WTC11 (cell line): ENCODE measurements at regions not wholly inside any gene's neighbourhood (a gene's known extent, or its start where the extent isn't known, plus 50 kb on each side); places are given as distances from the start of the nearest gene placed in this dataset.

Experiments used
- ATAC-seq: fragments of 200-7000 bp; cut with Tn5 transposase; 2 replicates; pipeline ENCODE4 v1.10.0; 2021; ENCODE audit warnings: mild to moderate bottlenecking, moderate library complexity
- CTCF ChIA-PET: fragments of 300-600 bp; sonication (Branson Sonifier 250); formaldehyde crosslinking; loops from one replicate; lab custom pipeline; 2021; ENCODE audit warnings: antibody characterized with exemption; lab: Charles Lee
- POLR2A ChIA-PET: fragments of 350-600 bp; sonication (Branson Sonifier 250); formaldehyde crosslinking; loops from one replicate; lab custom pipeline; 2021; ENCODE audit warnings: antibody characterized with exemption; lab: Charles Lee
- DNase-seq: peaks from one replicate; pipeline ENCODE4 v3.0.0; 2021; ENCODE audit warnings: low spot score
- H3K27ac Mint-ChIP-seq: 2 replicates; pipeline ENCODE4 v1.8.0; 2021; ENCODE audit warnings: mixed read lengths
- H3K27me3 Mint-ChIP-seq: 2 replicates; pipeline ENCODE4 v1.8.0; 2021; ENCODE audit warnings: low read depth, mild to moderate bottlenecking, moderate library complexity, mixed read lengths
- H3K36me3 Mint-ChIP-seq: 2 replicates; pipeline ENCODE4 v1.8.0; 2021; ENCODE audit warnings: mixed read lengths
- H3K4me1 Mint-ChIP-seq: 2 replicates; pipeline ENCODE4 v1.8.0; 2022; ENCODE audit warnings: mixed read lengths
- H3K4me3 Mint-ChIP-seq: 2 replicates; pipeline ENCODE4 v1.8.0; 2021; ENCODE audit warnings: mild to moderate bottlenecking, moderate library complexity, mixed read lengths
- H3K9me3 Mint-ChIP-seq: 2 replicates; pipeline ENCODE4 v1.8.0; 2021; ENCODE audit warnings: mixed read lengths
- CDX4 ChIP-seq: fragments of 250-450 bp; sonication (Bioruptor Pico); IDR thresholded peaks from 2 replicates; pipeline ENCODE4 v1.9.0; 2021; ENCODE audit warnings: moderate library complexity, mild to moderate bottlenecking, inconsistent platforms, borderline replicate concordance
- CREM ChIP-seq: sonication (generic); formaldehyde crosslinking; IDR thresholded peaks from 2 replicates; pipeline ENCODE4 v1.8.1; 2022; ENCODE audit warnings: mild to moderate bottlenecking, missing genetic modification reagents, moderate library complexity
- FOXP1 ChIP-seq: sonication (generic); formaldehyde crosslinking; IDR thresholded peaks from 2 replicates; pipeline ENCODE4 v1.8.0; 2022; ENCODE audit warnings: missing genetic modification reagents, mild to moderate bottlenecking, moderate library complexity, borderline replicate concordance
- GABPB1 ChIP-seq: sonication (generic); formaldehyde crosslinking; IDR thresholded peaks from 2 replicates; pipeline ENCODE4 v1.8.1; 2023; ENCODE audit warnings: mild to moderate bottlenecking, missing genetic modification reagents
- JAZF1 ChIP-seq: fragments of 250-450 bp; sonication (Bioruptor Pico); IDR thresholded peaks from 2 replicates; pipeline ENCODE4 v1.9.0; 2021; ENCODE audit warnings: moderate library complexity, mild to moderate bottlenecking, inconsistent platforms
- MAX ChIP-seq: sonication (generic); formaldehyde crosslinking; IDR thresholded peaks from 2 replicates; pipeline ENCODE4 v1.8.0; 2022; ENCODE audit warnings: mild to moderate bottlenecking, missing genetic modification reagents
- NFYB ChIP-seq: sonication (generic); formaldehyde crosslinking; conservative IDR thresholded peaks from 2 replicates; pipeline ENCODE4 v1.8.0; 2022; ENCODE audit warnings: low read depth, missing genetic modification reagents
- PRRX2 ChIP-seq: fragments of 250-450 bp; sonication (Bioruptor Pico); IDR thresholded peaks from 2 replicates; pipeline ENCODE4 v1.8.0; 2021; ENCODE audit warnings: mild to moderate bottlenecking
- TEAD4 ChIP-seq: sonication (generic); formaldehyde crosslinking; IDR thresholded peaks from 2 replicates; pipeline ENCODE4 v1.8.0; 2022; ENCODE audit warnings: mild to moderate bottlenecking, missing genetic modification reagents
- ZMAT4 ChIP-seq: fragments of 250-450 bp; sonication (Bioruptor Pico); IDR thresholded peaks from 2 replicates; pipeline ENCODE4 v1.9.0; 2021; ENCODE audit warnings: mild to moderate bottlenecking
- ZNF317 ChIP-seq: sonication (generic); formaldehyde crosslinking; IDR thresholded peaks from 2 replicates; pipeline ENCODE4 v1.8.1; 2023; ENCODE audit warnings: low read depth, mild to moderate bottlenecking, moderate library complexity, missing genetic modification reagents, borderline replicate concordance
- TF ChIP-seq, protein P1 (sequence below): fragments of 200-600 bp; IDR thresholded peaks from 2 replicates; pipeline ENCODE4 v1.8.0; 2022; ENCODE audit warnings: antibody characterized with exemption
- TF ChIP-seq, protein P2 (sequence below): sonication (generic); formaldehyde crosslinking; IDR thresholded peaks from 2 replicates; pipeline ENCODE4 v1.8.0; 2023; ENCODE audit warnings: missing genetic modification reagents
- TF ChIP-seq, protein P3 (sequence below): sonication (generic); formaldehyde crosslinking; IDR thresholded peaks from 2 replicates; pipeline ENCODE4 v1.8.1; 2023; ENCODE audit warnings: mild to moderate bottlenecking, missing genetic modification reagents
- TF ChIP-seq, protein P4 (sequence below): fragments of 250-450 bp; sonication (Bioruptor Pico); IDR thresholded peaks from 2 replicates; pipeline ENCODE4 v2.1.2; 2022; ENCODE audit warnings: mild to moderate bottlenecking, moderate library complexity
- TF ChIP-seq, protein P5 (sequence below): fragments of 250-450 bp; sonication (Bioruptor Pico); IDR thresholded peaks from 2 replicates; pipeline ENCODE4 v1.9.0; 2021; ENCODE audit warnings: mild to moderate bottlenecking, borderline replicate concordance
- TF ChIP-seq, protein P6 (sequence below): sonication (generic); formaldehyde crosslinking; IDR thresholded peaks from 2 replicates; pipeline ENCODE4 v1.8.1; 2022; ENCODE audit warnings: missing genetic modification reagents, borderline replicate concordance
- TF ChIP-seq, protein P7 (sequence below): fragments of 250-450 bp; sonication (Bioruptor Pico); IDR thresholded peaks from 2 replicates; pipeline ENCODE4 v1.8.0; 2021; ENCODE audit warnings: mild to moderate bottlenecking

- TF ChIP-seq JAZF1: no peak
- TF ChIP-seq, protein P1, sequence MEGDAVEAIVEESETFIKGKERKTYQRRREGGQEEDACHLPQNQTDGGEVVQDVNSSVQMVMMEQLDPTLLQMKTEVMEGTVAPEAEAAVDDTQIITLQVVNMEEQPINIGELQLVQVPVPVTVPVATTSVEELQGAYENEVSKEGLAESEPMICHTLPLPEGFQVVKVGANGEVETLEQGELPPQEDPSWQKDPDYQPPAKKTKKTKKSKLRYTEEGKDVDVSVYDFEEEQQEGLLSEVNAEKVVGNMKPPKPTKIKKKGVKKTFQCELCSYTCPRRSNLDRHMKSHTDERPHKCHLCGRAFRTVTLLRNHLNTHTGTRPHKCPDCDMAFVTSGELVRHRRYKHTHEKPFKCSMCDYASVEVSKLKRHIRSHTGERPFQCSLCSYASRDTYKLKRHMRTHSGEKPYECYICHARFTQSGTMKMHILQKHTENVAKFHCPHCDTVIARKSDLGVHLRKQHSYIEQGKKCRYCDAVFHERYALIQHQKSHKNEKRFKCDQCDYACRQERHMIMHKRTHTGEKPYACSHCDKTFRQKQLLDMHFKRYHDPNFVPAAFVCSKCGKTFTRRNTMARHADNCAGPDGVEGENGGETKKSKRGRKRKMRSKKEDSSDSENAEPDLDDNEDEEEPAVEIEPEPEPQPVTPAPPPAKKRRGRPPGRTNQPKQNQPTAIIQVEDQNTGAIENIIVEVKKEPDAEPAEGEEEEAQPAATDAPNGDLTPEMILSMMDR: no peak
- TF ChIP-seq, protein P2, sequence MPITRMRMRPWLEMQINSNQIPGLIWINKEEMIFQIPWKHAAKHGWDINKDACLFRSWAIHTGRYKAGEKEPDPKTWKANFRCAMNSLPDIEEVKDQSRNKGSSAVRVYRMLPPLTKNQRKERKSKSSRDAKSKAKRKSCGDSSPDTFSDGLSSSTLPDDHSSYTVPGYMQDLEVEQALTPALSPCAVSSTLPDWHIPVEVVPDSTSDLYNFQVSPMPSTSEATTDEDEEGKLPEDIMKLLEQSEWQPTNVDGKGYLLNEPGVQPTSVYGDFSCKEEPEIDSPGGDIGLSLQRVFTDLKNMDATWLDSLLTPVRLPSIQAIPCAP (CRISPR knock-in tag): no peak
- no peak for TF ChIP-seq GABPB1 (CRISPR knock-in tag)
- no peak for TF ChIP-seq NFYB (CRISPR knock-in tag)
- no peak for TF ChIP-seq ZNF317
- no peak for TF ChIP-seq FOXP1
- TF ChIP-seq, protein P3, sequence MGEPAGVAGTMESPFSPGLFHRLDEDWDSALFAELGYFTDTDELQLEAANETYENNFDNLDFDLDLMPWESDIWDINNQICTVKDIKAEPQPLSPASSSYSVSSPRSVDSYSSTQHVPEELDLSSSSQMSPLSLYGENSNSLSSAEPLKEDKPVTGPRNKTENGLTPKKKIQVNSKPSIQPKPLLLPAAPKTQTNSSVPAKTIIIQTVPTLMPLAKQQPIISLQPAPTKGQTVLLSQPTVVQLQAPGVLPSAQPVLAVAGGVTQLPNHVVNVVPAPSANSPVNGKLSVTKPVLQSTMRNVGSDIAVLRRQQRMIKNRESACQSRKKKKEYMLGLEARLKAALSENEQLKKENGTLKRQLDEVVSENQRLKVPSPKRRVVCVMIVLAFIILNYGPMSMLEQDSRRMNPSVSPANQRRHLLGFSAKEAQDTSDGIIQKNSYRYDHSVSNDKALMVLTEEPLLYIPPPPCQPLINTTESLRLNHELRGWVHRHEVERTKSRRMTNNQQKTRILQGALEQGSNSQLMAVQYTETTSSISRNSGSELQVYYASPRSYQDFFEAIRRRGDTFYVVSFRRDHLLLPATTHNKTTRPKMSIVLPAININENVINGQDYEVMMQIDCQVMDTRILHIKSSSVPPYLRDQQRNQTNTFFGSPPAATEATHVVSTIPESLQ: no peak
- TF ChIP-seq CREM (CRISPR knock-in tag): no peak
Observed at GRCh38 chr9:87160148-87161102, 213.1 kb upstream of the GAS1 start (continued).

DNA sequence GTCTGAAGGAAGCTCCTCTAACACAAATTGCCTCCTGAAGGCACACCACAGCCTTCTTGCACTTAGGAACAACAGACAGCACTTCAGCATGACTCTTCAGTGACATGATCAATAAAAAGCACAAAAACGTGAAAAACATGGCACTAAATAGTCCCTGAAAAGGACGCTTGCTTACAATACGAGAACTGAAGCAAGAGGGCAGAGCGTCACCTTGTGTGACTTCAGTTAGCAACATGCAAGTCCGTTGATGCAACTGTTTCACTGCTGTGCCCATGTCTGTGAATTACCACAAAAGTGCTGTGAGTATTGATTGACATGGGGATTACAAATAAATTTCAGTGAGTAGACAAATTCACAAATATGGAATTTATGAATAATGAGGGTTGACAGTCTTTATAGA lies 219.9 kb upstream of the GAS1 start:
- no peaks in the 10 kb centered on the region for H3K27me3 Mint-ChIP-seq
- H3K4me3 Mint-ChIP-seq: no peak overlapping the region
- peaks cover 6% of the 10 kb centered on the region for H3K9me3 Mint-ChIP-seq
- DNase-seq (no peak), ATAC-seq (no peak)
- POLR2A ChIA-PET: no interaction called here
- no peak overlapping the region for H3K27ac Mint-ChIP-seq
- CTCF ChIA-PET: interaction anchor here (0.9 to 1.4 kb wide), 2 partner anchors 21 to 518 kb away, joined by 3 read pairs; no protein-coding TSS in a partner anchor
- H3K4me1 Mint-ChIP-seq: no peaks in the 10 kb centered on the region
- no peaks in the 10 kb centered on the region for H3K36me3 Mint-ChIP-seq
- TF ChIP-seq ZMAT4 (no peak), PRRX2 (CRISPR knock-in tag) (no peak), CDX4 (no peak), ZNF317 (no peak), MAX (no peak), NFYB (CRISPR knock-in tag) (no peak), TEAD4 (CRISPR knock-in tag) (no peak), FOXP1 (no peak)
- TF ChIP-seq, protein P4, sequence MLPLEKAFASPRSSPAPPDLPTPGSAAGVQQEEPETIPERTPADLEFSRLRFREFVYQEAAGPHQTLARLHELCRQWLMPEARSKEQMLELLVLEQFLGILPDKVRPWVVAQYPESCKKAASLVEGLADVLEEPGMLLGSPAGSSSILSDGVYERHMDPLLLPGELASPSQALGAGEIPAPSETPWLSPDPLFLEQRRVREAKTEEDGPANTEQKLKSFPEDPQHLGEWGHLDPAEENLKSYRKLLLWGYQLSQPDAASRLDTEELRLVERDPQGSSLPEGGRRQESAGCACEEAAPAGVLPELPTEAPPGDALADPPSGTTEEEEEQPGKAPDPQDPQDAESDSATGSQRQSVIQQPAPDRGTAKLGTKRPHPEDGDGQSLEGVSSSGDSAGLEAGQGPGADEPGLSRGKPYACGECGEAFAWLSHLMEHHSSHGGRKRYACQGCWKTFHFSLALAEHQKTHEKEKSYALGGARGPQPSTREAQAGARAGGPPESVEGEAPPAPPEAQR: no peak
- TF ChIP-seq, protein P5, sequence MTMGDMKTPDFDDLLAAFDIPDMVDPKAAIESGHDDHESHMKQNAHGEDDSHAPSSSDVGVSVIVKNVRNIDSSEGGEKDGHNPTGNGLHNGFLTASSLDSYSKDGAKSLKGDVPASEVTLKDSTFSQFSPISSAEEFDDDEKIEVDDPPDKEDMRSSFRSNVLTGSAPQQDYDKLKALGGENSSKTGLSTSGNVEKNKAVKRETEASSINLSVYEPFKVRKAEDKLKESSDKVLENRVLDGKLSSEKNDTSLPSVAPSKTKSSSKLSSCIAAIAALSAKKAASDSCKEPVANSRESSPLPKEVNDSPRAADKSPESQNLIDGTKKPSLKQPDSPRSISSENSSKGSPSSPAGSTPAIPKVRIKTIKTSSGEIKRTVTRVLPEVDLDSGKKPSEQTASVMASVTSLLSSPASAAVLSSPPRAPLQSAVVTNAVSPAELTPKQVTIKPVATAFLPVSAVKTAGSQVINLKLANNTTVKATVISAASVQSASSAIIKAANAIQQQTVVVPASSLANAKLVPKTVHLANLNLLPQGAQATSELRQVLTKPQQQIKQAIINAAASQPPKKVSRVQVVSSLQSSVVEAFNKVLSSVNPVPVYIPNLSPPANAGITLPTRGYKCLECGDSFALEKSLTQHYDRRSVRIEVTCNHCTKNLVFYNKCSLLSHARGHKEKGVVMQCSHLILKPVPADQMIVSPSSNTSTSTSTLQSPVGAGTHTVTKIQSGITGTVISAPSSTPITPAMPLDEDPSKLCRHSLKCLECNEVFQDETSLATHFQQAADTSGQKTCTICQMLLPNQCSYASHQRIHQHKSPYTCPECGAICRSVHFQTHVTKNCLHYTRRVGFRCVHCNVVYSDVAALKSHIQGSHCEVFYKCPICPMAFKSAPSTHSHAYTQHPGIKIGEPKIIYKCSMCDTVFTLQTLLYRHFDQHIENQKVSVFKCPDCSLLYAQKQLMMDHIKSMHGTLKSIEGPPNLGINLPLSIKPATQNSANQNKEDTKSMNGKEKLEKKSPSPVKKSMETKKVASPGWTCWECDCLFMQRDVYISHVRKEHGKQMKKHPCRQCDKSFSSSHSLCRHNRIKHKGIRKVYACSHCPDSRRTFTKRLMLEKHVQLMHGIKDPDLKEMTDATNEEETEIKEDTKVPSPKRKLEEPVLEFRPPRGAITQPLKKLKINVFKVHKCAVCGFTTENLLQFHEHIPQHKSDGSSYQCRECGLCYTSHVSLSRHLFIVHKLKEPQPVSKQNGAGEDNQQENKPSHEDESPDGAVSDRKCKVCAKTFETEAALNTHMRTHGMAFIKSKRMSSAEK (CRISPR knock-in tag): no peak
- TF ChIP-seq, protein P6, sequence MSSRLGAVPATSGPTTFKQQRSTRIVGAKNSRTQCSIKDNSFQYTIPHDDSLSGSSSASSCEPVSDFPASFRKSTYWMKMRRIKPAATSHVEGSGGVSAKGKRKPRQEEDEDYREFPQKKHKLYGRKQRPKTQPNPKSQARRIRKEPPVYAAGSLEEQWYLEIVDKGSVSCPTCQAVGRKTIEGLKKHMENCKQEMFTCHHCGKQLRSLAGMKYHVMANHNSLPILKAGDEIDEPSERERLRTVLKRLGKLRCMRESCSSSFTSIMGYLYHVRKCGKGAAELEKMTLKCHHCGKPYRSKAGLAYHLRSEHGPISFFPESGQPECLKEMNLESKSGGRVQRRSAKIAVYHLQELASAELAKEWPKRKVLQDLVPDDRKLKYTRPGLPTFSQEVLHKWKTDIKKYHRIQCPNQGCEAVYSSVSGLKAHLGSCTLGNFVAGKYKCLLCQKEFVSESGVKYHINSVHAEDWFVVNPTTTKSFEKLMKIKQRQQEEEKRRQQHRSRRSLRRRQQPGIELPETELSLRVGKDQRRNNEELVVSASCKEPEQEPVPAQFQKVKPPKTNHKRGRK (CRISPR knock-in tag): no peak
- TF ChIP-seq, protein P7, sequence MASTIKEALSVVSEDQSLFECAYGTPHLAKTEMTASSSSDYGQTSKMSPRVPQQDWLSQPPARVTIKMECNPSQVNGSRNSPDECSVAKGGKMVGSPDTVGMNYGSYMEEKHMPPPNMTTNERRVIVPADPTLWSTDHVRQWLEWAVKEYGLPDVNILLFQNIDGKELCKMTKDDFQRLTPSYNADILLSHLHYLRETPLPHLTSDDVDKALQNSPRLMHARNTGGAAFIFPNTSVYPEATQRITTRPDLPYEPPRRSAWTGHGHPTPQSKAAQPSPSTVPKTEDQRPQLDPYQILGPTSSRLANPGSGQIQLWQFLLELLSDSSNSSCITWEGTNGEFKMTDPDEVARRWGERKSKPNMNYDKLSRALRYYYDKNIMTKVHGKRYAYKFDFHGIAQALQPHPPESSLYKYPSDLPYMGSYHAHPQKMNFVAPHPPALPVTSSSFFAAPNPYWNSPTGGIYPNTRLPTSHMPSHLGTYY: no peak
